Ascending aorta (tissue), 2 donors: ENCODE measurements at regions not wholly inside any gene's neighbourhood (a gene's known extent, or its start where the extent isn't known, plus 50 kb on each side); places are given as distances from the start of the nearest gene placed in this dataset.

ENCODE experiments used
- DNase-seq, 2 donors: peaks; one replicate each; pipeline ENCODE4 v3.0.0-alpha.2; 2019; ENCODE audit warnings: low spot score in 2 of 2
- H3K27ac ChIP-seq, 2 donors: fragments of 200-600 bp; sonication (generic); one replicate each; pipeline ENCODE4 v1.5.1; 2016 to 2017; ENCODE audit warnings: mild to moderate bottlenecking in 1 of 2
- H3K27me3 ChIP-seq: fragments of 200-600 bp; sonication (generic); one replicate; pipeline ENCODE4 v1.5.1; 2017
- H3K36me3 ChIP-seq, 2 donors: fragments of 200-600 bp; sonication (generic); one replicate each; pipeline ENCODE4 v1.5.1; 2016
- H3K4me1 ChIP-seq, 2 donors: fragments of 200-600 bp; sonication (generic); one replicate each; pipeline ENCODE4 v1.5.1; 2016 to 2017; ENCODE audit warnings: mild to moderate bottlenecking in 1 of 2
- H3K4me3 ChIP-seq, 2 donors: fragments of 200-600 bp; sonication (generic); one replicate each; pipeline ENCODE4 v1.5.1; 2016 to 2017; ENCODE audit warnings: mild to moderate bottlenecking in 1 of 2
- H3K9me3 ChIP-seq, 2 donors: fragments of 200-600 bp; sonication (generic); one replicate each; pipeline ENCODE4 v1.5.1; 2016
- CTCF ChIP-seq, 3 experiments: fragments of 200-600 bp in 2 of 3; fragments of 450-650 bp in 1 of 3; sonication (generic) in 2 of 3; IDR thresholded peaks; one replicate each; pipeline ENCODE4 v1.5.1; 2016 to 2019; ENCODE audit warnings: antibody characterized with exemption in 3 of 3, mild to moderate bottlenecking in 1 of 3, moderate library complexity in 1 of 3
- intact Hi-C: fragments of 100-400 bp; cut with DNase I; formaldehyde crosslinking; loops from one replicate; pipeline ENCODE4 v1.15.1; 2023

- Histone ChIP-seq H3K27me3 (no peaks in the 10 kb centered on the region), H3K36me3 (no peaks in the 10 kb centered on the region), H3K27ac (no peak overlapping the region), H3K9me3 (no peaks in the 10 kb centered on the region), H3K4me3 (no peak overlapping the region), H3K4me1 (no peaks in the 10 kb centered on the region)
- no peak for TF ChIP-seq CTCF (IDR thresholded peaks at IDR 0.05)
- DNase-seq, result no peak
- intact Hi-C loops, result no loop called here
Observed at GRCh38 chr18:66749481-66750035, 145.7 kb upstream of the CDH19 start.

GRCh38 chr18:66749030-66749429 is 145.1 kb upstream of the CDH19 start:
- Histone ChIP-seq H3K36me3 (no peaks in the 10 kb centered on the region), H3K27ac (no peak overlapping the region), H3K27me3 (no peaks in the 10 kb centered on the region), H3K4me1 (no peaks in the 10 kb centered on the region), H3K9me3 (no peaks in the 10 kb centered on the region), H3K4me3 (no peak overlapping the region)
- DNase-seq, result no peak
- no peak for TF ChIP-seq CTCF (IDR thresholded peaks at IDR 0.05)
- intact Hi-C loops, result no loop called here

GRCh38 chr18:66742832-66743231 is 138.9 kb upstream of the CDH19 start:
- Histone ChIP-seq H3K4me1 (no peaks in the 10 kb centered on the region), H3K4me3 (no peak overlapping the region), H3K27ac (no peak overlapping the region), H3K9me3 (no peaks in the 10 kb centered on the region), H3K27me3 (no peaks in the 10 kb centered on the region), H3K36me3 (no peaks in the 10 kb centered on the region)
- DNase-seq, result no peak
- TF ChIP-seq CTCF (IDR thresholded peaks at IDR 0.05), result no peak
- intact Hi-C loops, result no loop called here

- intact Hi-C loops, result no loop called here
- H3K9me3 ChIP-seq, result no peaks in the 10 kb centered on the region
- H3K27ac ChIP-seq, result no peak overlapping the region
- H3K36me3 ChIP-seq, result no peaks in the 10 kb centered on the region
- H3K4me3 ChIP-seq, result no peak overlapping the region
- no peaks in the 10 kb centered on the region for H3K4me1 ChIP-seq
- no peak for TF ChIP-seq CTCF (IDR thresholded peaks at IDR 0.05)
- no peak for DNase-seq
- H3K27me3 ChIP-seq, result no peaks in the 10 kb centered on the region
Observed at GRCh38 chr18:66735933-66736332, 132.0 kb upstream of the CDH19 start.

- Histone ChIP-seq H3K27ac (no peak overlapping the region), H3K9me3 (no peaks in the 10 kb centered on the region), H3K36me3 (no peaks in the 10 kb centered on the region), H3K4me3 (no peak overlapping the region), H3K27me3 (no peaks in the 10 kb centered on the region), H3K4me1 (no peaks in the 10 kb centered on the region)
- no peak for DNase-seq
- no peak for TF ChIP-seq CTCF (IDR thresholded peaks at IDR 0.05)
- intact Hi-C loops, result no loop called here
Observed at GRCh38 chr18:66734451-66734850, 130.6 kb upstream of the CDH19 start.

GRCh38 chr18:66731890-66732289 is 128.0 kb upstream of the CDH19 start:
- no peak overlapping the region for H3K27ac ChIP-seq
- H3K36me3 ChIP-seq, result no peaks in the 10 kb centered on the region
- no peak for DNase-seq
- no peak overlapping the region for H3K4me3 ChIP-seq
- intact Hi-C loops, result no loop called here
- no peak for TF ChIP-seq CTCF (IDR thresholded peaks at IDR 0.05)
- H3K9me3 ChIP-seq, result no peaks in the 10 kb centered on the region
- no peaks in the 10 kb centered on the region for H3K4me1 ChIP-seq
- H3K27me3 ChIP-seq, result no peaks in the 10 kb centered on the region
